WTC11 (cell line): ENCODE measurements at regions not wholly inside any gene's neighbourhood (a gene's known extent, or its start where the extent isn't known, plus 50 kb on each side); places are given as distances from the start of the nearest gene placed in this dataset.

Source experiments
- ATAC-seq: fragments of 200-7000 bp; cut with Tn5 transposase; 2 replicates; pipeline ENCODE4 v1.10.0; 2021; ENCODE audit warnings: mild to moderate bottlenecking, moderate library complexity
- CTCF ChIA-PET: fragments of 300-600 bp; sonication (Branson Sonifier 250); formaldehyde crosslinking; loops from one replicate; lab custom pipeline; 2021; ENCODE audit warnings: antibody characterized with exemption; lab: Charles Lee
- POLR2A ChIA-PET: fragments of 350-600 bp; sonication (Branson Sonifier 250); formaldehyde crosslinking; loops from one replicate; lab custom pipeline; 2021; ENCODE audit warnings: antibody characterized with exemption; lab: Charles Lee
- DNase-seq: peaks from one replicate; pipeline ENCODE4 v3.0.0; 2021; ENCODE audit warnings: low spot score
- H3K27ac Mint-ChIP-seq: 2 replicates; pipeline ENCODE4 v1.8.0; 2021; ENCODE audit warnings: mixed read lengths
- H3K27me3 Mint-ChIP-seq: 2 replicates; pipeline ENCODE4 v1.8.0; 2021; ENCODE audit warnings: low read depth, mild to moderate bottlenecking, moderate library complexity, mixed read lengths
- H3K36me3 Mint-ChIP-seq: 2 replicates; pipeline ENCODE4 v1.8.0; 2021; ENCODE audit warnings: mixed read lengths
- H3K4me1 Mint-ChIP-seq: 2 replicates; pipeline ENCODE4 v1.8.0; 2022; ENCODE audit warnings: mixed read lengths
- H3K4me3 Mint-ChIP-seq: 2 replicates; pipeline ENCODE4 v1.8.0; 2021; ENCODE audit warnings: mild to moderate bottlenecking, moderate library complexity, mixed read lengths
- H3K9me3 Mint-ChIP-seq: 2 replicates; pipeline ENCODE4 v1.8.0; 2021; ENCODE audit warnings: mixed read lengths
- ARID4B ChIP-seq: sonication (generic); formaldehyde crosslinking; IDR thresholded peaks from 2 replicates; pipeline ENCODE4 v1.8.0; 2023; ENCODE audit warnings: missing genetic modification reagents, mild to moderate bottlenecking, borderline replicate concordance
- ATF3 ChIP-seq: sonication (generic); formaldehyde crosslinking; conservative IDR thresholded peaks from 2 replicates; pipeline ENCODE4 v1.8.1; 2022; ENCODE audit warnings: mild to moderate bottlenecking, missing genetic modification reagents
- FOXP1 ChIP-seq: sonication (generic); formaldehyde crosslinking; IDR thresholded peaks from 2 replicates; pipeline ENCODE4 v1.8.0; 2022; ENCODE audit warnings: missing genetic modification reagents, mild to moderate bottlenecking, moderate library complexity, borderline replicate concordance
- FOXP4 ChIP-seq: sonication (generic); formaldehyde crosslinking; IDR thresholded peaks from 2 replicates; pipeline ENCODE4 v1.8.0; 2022; ENCODE audit warnings: mild to moderate bottlenecking, missing genetic modification reagents
- GTF2I ChIP-seq: fragments of 250-450 bp; sonication (Bioruptor Pico); conservative IDR thresholded peaks from 2 replicates; pipeline ENCODE4 v1.4.0; 2021; ENCODE audit warnings: mild to moderate bottlenecking
- HMGXB4 ChIP-seq: sonication (generic); formaldehyde crosslinking; IDR thresholded peaks from 2 replicates; pipeline ENCODE4 v1.8.1; 2023; ENCODE audit warnings: mild to moderate bottlenecking, moderate library complexity, missing genetic modification reagents
- NR3C1 ChIP-seq: sonication (generic); formaldehyde crosslinking; conservative IDR thresholded peaks from 2 replicates; pipeline ENCODE4 v1.8.1; 2023; ENCODE audit warnings: low read depth, mild to moderate bottlenecking, missing genetic modification reagents
- PRDM15 ChIP-seq: sonication (generic); formaldehyde crosslinking; IDR thresholded peaks from 2 replicates; pipeline ENCODE4 v1.8.0; 2022; ENCODE audit warnings: missing genetic modification reagents
- SOX15 ChIP-seq: fragments of 250-450 bp; sonication (Bioruptor Pico); IDR thresholded peaks from 2 replicates; pipeline ENCODE4 v1.9.0; 2021; ENCODE audit warnings: mild to moderate bottlenecking
- SP1 ChIP-seq: sonication (generic); formaldehyde crosslinking; conservative IDR thresholded peaks from 2 replicates; pipeline ENCODE4 v1.8.1; 2022; ENCODE audit warnings: missing genetic modification reagents
- USF2 ChIP-seq: sonication (generic); formaldehyde crosslinking; IDR thresholded peaks from 2 replicates; pipeline ENCODE4 v1.8.1; 2023; ENCODE audit warnings: mild to moderate bottlenecking, missing genetic modification reagents, moderate library complexity
- ZNF121 ChIP-seq: sonication (generic); formaldehyde crosslinking; IDR thresholded peaks from 2 replicates; pipeline ENCODE4 v1.8.0; 2023; ENCODE audit warnings: missing genetic modification reagents
- ZNF281 ChIP-seq: sonication (generic); formaldehyde crosslinking; IDR thresholded peaks from 2 replicates; pipeline ENCODE4 v1.8.0; 2023; ENCODE audit warnings: mild to moderate bottlenecking, missing genetic modification reagents
- ZNF512 ChIP-seq: sonication (generic); formaldehyde crosslinking; IDR thresholded peaks from 2 replicates; pipeline ENCODE4 v1.8.1; 2022; ENCODE audit warnings: missing genetic modification reagents, borderline replicate concordance

GRCh38 chr1:185573162-185573561, 161.0 kb upstream of the HMCN1 start (continued):
- no peak for TF ChIP-seq HMGXB4 (CRISPR knock-in tag)
- no peak for TF ChIP-seq ARID4B (CRISPR knock-in tag)

- DNase-seq, result no peak
- H3K9me3 Mint-ChIP-seq, result peaks cover 18% of the 10 kb centered on the region
- peaks cover 3% of the 10 kb centered on the region; the same call in 1 of the 2 replicates for H3K36me3 Mint-ChIP-seq
- no peak overlapping the region for H3K4me3 Mint-ChIP-seq
- H3K27me3 Mint-ChIP-seq, result no peaks in the 10 kb centered on the region
- TF ChIP-seq PRDM15 (CRISPR knock-in tag) (no peak), SP1 (CRISPR knock-in tag) (no peak), ZNF512 (CRISPR knock-in tag) (no peak), FOXP4 (CRISPR knock-in tag) (no peak), USF2 (CRISPR knock-in tag) (no peak), GTF2I (CRISPR knock-in tag) (no peak), ZNF281 (CRISPR knock-in tag) (no peak), SOX15 (CRISPR knock-in tag) (no peak), ATF3 (no peak), FOXP1 (no peak), ZNF121 (CRISPR knock-in tag) (no peak), NR3C1 (CRISPR knock-in tag) (no peak)
- ChIA-PET POLR2A (no interaction called here), CTCF (no interaction called here)
- no peak overlapping the region for H3K27ac Mint-ChIP-seq
- ATAC-seq, result no peak
- peaks cover 5% of the 10 kb centered on the region for H3K4me1 Mint-ChIP-seq
Measured at GRCh38 chr1:185570962-185571361, 163.2 kb upstream of the HMCN1 start.
